GM13976 (cell line): ENCODE measurements at regions not wholly inside any gene's neighbourhood (a gene's known extent, or its start where the extent isn't known, plus 50 kb on each side); places are given as distances from the start of the nearest gene placed in this dataset.

ENCODE experiments used
- DNase-seq: peaks from one replicate; pipeline ENCODE4 v3.0.0; 2012; ENCODE audit warnings: low spot score
- in situ Hi-C: fragments of 300-500 bp; cut with MboI; formaldehyde crosslinking; loops from one replicate; pipeline ENCODE4 v1.12.0; 2022; ENCODE audit warnings: low sequenced_read_pairs, mixed read lengths, inconsistent platforms; ENCODE audit not compliant: unreplicated experiment
- TF ChIP-seq, protein P1 (sequence below): IDR thresholded peaks from 2 replicates; pipeline ENCODE4 v1.5.1; 2012; ENCODE audit warnings: borderline replicate concordance, mild to moderate bottlenecking; ENCODE audit not compliant: insufficient read depth; ENCODE audit errors: extremely low read depth, missing control alignments, control extremely low read depth

DNA sequence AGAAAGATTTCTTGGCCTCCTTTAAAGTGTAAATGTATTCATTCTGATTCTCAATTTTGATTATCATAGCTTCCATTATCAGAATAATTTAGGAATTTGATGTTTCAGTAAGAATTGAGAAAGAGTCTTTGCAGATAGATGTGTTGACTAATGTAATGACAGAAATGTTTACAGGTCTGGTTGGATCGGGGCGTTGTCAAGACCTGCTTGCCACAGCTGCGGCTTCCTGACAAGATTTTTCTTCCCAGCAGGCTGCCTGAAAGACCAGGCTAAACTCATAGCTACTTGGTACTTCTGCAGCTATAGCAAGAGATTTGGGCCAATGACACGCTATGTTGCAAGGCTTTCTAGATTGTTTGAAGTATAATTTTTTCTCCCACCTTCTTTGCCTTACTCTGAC is 91.5 kb upstream of the ANKRD50 start:
- in situ Hi-C loops, result no loop called here
- DNase-seq, result no peak
- TF ChIP-seq, protein P1, sequence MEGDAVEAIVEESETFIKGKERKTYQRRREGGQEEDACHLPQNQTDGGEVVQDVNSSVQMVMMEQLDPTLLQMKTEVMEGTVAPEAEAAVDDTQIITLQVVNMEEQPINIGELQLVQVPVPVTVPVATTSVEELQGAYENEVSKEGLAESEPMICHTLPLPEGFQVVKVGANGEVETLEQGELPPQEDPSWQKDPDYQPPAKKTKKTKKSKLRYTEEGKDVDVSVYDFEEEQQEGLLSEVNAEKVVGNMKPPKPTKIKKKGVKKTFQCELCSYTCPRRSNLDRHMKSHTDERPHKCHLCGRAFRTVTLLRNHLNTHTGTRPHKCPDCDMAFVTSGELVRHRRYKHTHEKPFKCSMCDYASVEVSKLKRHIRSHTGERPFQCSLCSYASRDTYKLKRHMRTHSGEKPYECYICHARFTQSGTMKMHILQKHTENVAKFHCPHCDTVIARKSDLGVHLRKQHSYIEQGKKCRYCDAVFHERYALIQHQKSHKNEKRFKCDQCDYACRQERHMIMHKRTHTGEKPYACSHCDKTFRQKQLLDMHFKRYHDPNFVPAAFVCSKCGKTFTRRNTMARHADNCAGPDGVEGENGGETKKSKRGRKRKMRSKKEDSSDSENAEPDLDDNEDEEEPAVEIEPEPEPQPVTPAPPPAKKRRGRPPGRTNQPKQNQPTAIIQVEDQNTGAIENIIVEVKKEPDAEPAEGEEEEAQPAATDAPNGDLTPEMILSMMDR, result no peak

DNA sequence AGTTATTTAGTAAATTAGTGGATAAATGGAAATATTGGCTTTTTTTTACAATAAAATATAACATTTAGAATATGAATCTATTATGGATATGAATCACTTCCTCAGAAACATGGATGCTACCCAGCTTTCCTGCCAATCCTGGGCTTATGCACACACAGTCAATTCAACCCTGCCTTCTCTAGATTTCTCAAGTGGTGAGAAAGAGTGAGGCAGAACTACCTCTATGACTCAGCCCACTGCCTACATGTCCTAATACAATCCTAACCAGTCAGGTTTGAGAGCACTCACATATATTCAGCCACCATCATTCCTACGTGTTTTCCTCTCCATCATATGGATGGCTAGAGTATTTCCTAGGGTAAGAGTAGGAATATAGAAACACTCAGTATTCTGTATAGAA is 91.1 kb upstream of the ANKRD50 start:
- TF ChIP-seq, protein P1, result no peak
- DNase-seq, result no peak
- in situ Hi-C loops, result no loop called here

DNA sequence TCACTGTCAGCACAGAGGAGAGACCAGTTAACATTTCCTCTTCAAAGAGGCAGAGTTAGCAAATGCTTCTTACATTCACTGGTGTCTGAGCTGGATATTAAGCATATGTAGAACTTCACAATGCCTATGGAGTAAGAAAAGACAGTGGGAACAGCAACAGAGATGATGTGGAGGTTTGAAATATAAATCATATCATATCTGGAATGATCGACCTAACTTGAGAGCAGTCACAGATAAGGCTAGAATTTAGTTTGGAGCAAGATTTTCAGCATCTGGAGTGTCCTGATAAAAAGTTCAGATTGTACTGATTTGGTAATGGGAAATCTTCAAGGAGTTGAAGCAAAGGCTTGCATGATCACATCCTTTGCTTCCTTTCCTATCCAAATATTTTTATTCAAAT is 90.5 kb upstream of the ANKRD50 start:
- in situ Hi-C loops, result no loop called here
- no peak for DNase-seq
- TF ChIP-seq, protein P1, result no peak

DNA sequence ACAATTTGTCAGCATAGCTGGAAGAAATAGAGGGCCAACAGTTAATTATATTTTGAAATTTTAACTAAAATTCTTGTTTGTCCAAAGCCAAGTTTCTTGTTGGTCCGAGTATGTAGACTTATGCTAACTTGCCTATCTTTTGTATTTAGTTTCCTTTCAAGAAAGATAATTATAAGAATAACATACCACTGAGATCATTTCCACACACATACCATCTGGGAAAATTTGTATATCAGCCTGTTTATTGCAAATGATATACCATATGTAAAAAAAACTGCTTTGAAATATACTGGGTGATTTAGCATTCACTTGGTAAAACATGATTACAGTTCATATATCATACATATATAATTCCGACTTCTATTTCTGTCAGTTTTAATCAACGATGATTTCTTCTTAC is 84.7 kb upstream of the ANKRD50 start:
- DNase-seq, result no peak
- in situ Hi-C loops, result no loop called here
- TF ChIP-seq, protein P1, result no peak

DNA sequence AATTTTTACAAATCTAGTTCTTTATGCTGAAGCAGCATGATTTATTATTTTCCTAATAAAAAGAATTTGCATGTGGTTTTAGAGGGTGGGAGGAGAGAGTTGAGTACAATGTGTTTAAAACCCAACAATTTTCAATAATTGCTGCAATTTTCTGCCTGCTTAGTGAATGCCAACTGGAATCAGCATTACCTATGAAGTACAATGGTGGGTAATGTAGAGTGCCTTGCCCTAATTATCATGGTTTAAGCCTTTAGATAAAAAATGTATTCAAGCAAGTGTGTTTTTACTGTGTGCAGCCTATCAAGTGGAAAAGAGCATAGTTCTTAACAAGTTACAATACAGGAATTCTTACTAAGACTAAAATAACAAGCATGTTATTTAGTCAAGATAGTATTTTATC is 77.9 kb upstream of the ANKRD50 start:
- in situ Hi-C loops, result no loop called here
- TF ChIP-seq, protein P1, result no peak
- DNase-seq, result no peak

DNA sequence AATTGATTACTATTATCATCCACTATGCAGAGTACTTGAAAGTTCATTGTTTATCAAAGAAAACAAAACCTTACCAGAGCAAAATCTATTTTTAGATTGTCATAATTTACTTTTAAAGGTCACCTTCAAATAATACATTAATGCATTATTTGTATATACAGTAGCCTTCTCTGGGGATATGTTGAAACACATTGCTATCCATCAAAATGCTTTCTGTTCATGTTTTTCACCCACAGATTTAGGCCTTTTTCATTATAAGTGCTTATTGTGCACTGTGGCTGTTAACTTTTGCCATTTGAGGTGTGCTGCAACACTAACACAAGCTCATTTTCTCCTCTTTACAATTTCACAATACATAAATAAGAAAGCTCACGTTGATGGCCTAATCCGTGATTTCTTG is 74.1 kb upstream of the ANKRD50 start:
- in situ Hi-C loops, result no loop called here
- no peak for DNase-seq
- TF ChIP-seq, protein P1, result no peak

DNA sequence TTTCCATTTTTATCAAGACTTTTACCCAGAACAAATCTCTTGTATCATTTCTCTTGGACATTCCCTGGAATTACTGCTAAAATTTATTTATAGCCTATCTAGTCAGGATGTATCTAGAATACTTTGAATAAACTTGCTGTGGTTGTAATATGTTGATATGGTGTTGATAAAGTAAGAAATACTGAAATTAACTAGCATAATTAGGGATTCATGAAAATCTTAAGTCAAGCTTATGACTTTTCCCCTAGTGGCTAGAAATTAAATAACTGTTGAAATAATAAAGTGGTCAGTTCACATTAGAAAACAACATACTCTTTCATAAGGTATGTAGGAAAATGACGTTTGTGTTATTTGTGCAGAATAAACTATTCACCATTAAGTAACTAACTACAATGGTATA is 73.1 kb upstream of the ANKRD50 start:
- in situ Hi-C loops, result no loop called here
- TF ChIP-seq, protein P1, result no peak
- DNase-seq, result no peak
